BJ (cell line): ENCODE measurements at regions not wholly inside any gene's neighbourhood (a gene's known extent, or its start where the extent isn't known, plus 50 kb on each side); places are given as distances from the start of the nearest gene placed in this dataset.

ENCODE experiments used
- CTCF ChIA-PET: fragments of 350-600 bp; formaldehyde crosslinking; extraction: SDS; loops from one replicate; lab custom pipeline; 2021; ENCODE audit warnings: antibody characterized with exemption, inconsistent platforms; lab: Yijun Ruan, JAX
- POLR2A ChIA-PET: fragments of 300-600 bp; sonication (Branson Sonifier 250); formaldehyde crosslinking; extraction: SDS; loops from one replicate; lab custom pipeline; 2021; ENCODE audit warnings: antibody characterized with exemption; lab: Charles Lee
- DNase-seq: peaks from one replicate; pipeline ENCODE4 v3.0.0-alpha.2; 2011; ENCODE audit warnings: low read depth
- H3K27me3 ChIP-seq: 2 replicates; pipeline ENCODE4 v1.6.0; 2011; ENCODE audit warnings: low read length; ENCODE audit not compliant: control insufficient read depth, insufficient read depth
- H3K36me3 ChIP-seq: 2 replicates; pipeline ENCODE4 v1.5.1; 2011; ENCODE audit warnings: low read length; ENCODE audit not compliant: control insufficient read depth, insufficient read depth
- H3K4me3 ChIP-seq: 2 replicates; pipeline ENCODE4 v1.5.1; 2011; ENCODE audit warnings: low read depth, mild to moderate bottlenecking, control low read depth, low read length
- CTCF ChIP-seq: IDR thresholded peaks from 2 replicates; pipeline ENCODE4 v1.5.1; 2011; ENCODE audit warnings: low read depth, mild to moderate bottlenecking, control low read depth, inconsistent platforms, low read length, moderate library complexity; ENCODE audit not compliant: insufficient read depth

GRCh38 chr10:34006471-34006870 lies 672.0 kb upstream of the NRP1 start:
- CTCF ChIA-PET: no interaction called here
- H3K4me3 ChIP-seq: no peak overlapping the region
- POLR2A ChIA-PET: no interaction called here
- no peak for TF ChIP-seq CTCF
- DNase-seq: no peak
- H3K36me3 ChIP-seq: no peaks in the 10 kb centered on the region
- H3K27me3 ChIP-seq: peaks cover 1% of the 10 kb centered on the region

- ChIA-PET POLR2A (no interaction called here), CTCF (interaction anchor here (0.6 kb wide), 1 partner anchor 10 kb away, joined by 3 read pairs; no protein-coding TSS in a partner anchor)
- TF ChIP-seq CTCF: no peak
- Histone ChIP-seq H3K27me3 (peaks cover 1% of the 10 kb centered on the region), H3K4me3 (no peak overlapping the region), H3K36me3 (no peaks in the 10 kb centered on the region)
- no peak for DNase-seq
Measured at GRCh38 chr10:34003561-34003960, 669.1 kb upstream of the NRP1 start.

GRCh38 chr10:34002896-34003295 lies 668.4 kb upstream of the NRP1 start:
- no peak for TF ChIP-seq CTCF
- DNase-seq: no peak
- Histone ChIP-seq H3K27me3 (peaks cover 3% of the 10 kb centered on the region), H3K4me3 (no peak overlapping the region), H3K36me3 (no peaks in the 10 kb centered on the region)
- ChIA-PET CTCF (no interaction called here), POLR2A (no interaction called here)

GRCh38 chr10:34001831-34002230 lies 667.4 kb upstream of the NRP1 start:
- no peak overlapping the region for H3K4me3 ChIP-seq
- H3K27me3 ChIP-seq: peaks cover 3% of the 10 kb centered on the region
- ChIA-PET POLR2A (no interaction called here), CTCF (interaction anchor here (0.8 kb wide), 1 partner anchor 459 kb away, joined by 3 read pairs; no protein-coding TSS in a partner anchor)
- H3K36me3 ChIP-seq: no peaks in the 10 kb centered on the region
- no peak for DNase-seq
- TF ChIP-seq CTCF: no peak

GRCh38 chr10:34001087-34001580 lies 666.7 kb upstream of the NRP1 start:
- ChIA-PET CTCF (interaction anchor here (0.8 kb wide), 1 partner anchor 458 kb away, joined by 3 read pairs; no protein-coding TSS in a partner anchor), POLR2A (no interaction called here)
- no peak for TF ChIP-seq CTCF
- H3K27me3 ChIP-seq: peaks cover 3% of the 10 kb centered on the region
- H3K4me3 ChIP-seq: no peak overlapping the region
- no peak for DNase-seq
- H3K36me3 ChIP-seq: no peaks in the 10 kb centered on the region
